ENCODE measurements at regions not wholly inside any gene's neighbourhood (a gene's known extent, or its start where the extent isn't known, plus 50 kb on each side); places are given as distances from the start of the nearest gene placed in this dataset.

DNA sequence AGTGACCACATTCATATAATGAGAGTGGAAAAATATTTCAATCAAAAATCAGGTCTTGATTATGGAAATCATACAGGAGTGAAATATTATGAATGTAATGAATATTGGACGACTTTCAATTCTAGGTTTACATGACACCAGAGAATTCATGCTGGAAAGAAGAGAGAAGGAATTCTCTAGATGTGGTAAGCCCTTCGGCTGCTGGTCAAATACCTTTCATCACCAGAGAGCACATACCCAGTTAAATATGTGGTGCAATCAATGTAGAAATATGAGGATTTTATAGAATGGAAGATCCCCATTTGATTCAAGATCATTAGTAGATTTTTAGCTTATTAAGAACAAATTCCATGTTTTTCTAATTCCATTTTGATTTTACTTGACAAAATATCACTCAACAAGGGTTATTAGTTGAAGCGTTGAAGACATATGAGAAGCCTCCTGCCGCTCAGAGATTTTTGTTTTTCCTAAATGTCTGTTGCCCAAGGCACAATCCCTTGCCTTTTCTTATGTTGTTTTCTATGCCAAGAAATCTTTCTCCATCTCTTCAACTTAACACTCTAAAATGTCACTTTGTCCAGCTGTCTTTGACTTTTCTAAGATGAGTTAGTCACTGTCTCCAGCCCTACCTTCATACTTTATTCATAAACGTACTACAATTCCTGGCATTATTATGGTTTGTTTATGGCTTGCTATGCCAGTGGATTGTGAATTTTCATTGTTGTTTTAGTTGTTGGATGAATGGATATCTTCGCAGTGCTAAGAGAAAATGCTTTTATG, 72.8 kb upstream of the ZDHHC17 start:
- Histone ChIP-seq H3K27me3 (ENCODE audit: control insufficient read depth in 1 of 2, insufficient read depth in 2 of 2, low read length in 1 of 2) (no peaks in the 10 kb centered on the region), H3K27ac (ENCODE audit: low read depth in 1 of 2, low read length in 2 of 2) (no peak overlapping the region), H3K9me3 (ENCODE audit: control insufficient read depth, low read length) (no peaks in the 10 kb centered on the region), H3K4me1 (ENCODE audit: control insufficient read depth in 1 of 2, insufficient read depth in 2 of 2, low read length in 2 of 2) (no peaks in the 10 kb centered on the region), H3K4me3 (ENCODE audit: low read length in 2 of 2) (no peak overlapping the region), H3K36me3 (ENCODE audit: control insufficient read depth in 1 of 2, insufficient read depth in 2 of 2, low read length in 1 of 2) (no peaks in the 10 kb centered on the region)
- intact Hi-C loops (cut with DNase I), result no loop called here
- 90 to 91% methylated on average over 6 of the region's 6 CpGs for WGBS, 2 donors
- ATAC-seq (ENCODE audit: low FRiP score) (no peak), DNase-seq (no peak)

DNA sequence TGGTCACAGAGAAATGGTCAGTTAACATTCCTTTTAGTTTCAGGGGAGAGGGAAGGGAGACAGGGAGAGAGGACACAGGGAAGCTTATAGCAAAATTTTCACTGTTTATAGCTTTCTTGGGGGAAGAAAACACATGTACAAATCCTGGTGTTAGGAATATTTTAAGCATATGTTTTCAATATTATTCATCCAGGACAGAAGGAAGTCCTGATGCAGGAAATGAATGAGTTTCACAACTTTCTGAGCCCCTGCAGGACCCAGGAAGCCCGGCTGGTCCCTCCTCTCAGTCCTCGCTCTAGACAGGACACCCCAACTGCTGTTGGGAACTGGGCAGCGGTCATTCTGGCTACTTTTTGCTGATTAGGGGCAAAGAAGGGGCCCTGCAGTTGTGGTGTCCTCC, 71.1 kb upstream of the ZDHHC17 start:
- intact Hi-C loops (cut with DNase I), result no loop called here

DNA sequence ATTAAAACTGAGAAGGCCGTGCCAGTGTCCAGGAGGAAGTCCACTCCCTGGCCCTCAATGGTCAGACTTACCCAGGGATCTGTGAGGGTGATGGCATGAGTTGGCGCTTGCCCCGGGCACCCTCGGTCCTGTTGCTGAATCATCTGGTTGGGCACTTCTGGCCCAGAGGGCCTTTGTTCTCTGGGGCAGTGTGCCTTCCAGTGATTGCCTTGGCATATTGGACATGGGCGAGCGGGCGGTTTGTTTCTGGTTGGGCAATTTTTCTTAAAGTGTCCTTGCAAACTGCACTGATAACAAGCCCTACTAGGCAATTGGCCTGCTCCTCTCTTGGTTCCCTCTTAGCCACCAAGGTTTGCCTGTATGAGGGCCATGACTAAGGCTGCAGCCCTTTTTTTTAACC, 69.5 kb upstream of the ZDHHC17 start:
- H3K36me3 ChIP-seq (ENCODE audit: control insufficient read depth in 1 of 2, insufficient read depth in 2 of 2, low read length in 1 of 2), result no peaks in the 10 kb centered on the region
- DNase-seq, result no peak
- no peak overlapping the region for H3K4me3 ChIP-seq (ENCODE audit: low read length in 2 of 2)
- no peaks in the 10 kb centered on the region for H3K9me3 ChIP-seq (ENCODE audit: control insufficient read depth, low read length)
- intact Hi-C loops (cut with DNase I), result no loop called here
- ATAC-seq (ENCODE audit: low FRiP score), result no peak
- WGBS, 2 donors, result 88 to 89% methylated on average over 7 of the region's 7 CpGs
- H3K27me3 ChIP-seq (ENCODE audit: control insufficient read depth in 1 of 2, insufficient read depth in 2 of 2, low read length in 1 of 2), result no peaks in the 10 kb centered on the region
- no peaks in the 10 kb centered on the region for H3K4me1 ChIP-seq (ENCODE audit: control insufficient read depth in 1 of 2, insufficient read depth in 2 of 2, low read length in 2 of 2)
- H3K27ac ChIP-seq (ENCODE audit: low read depth in 1 of 2, low read length in 2 of 2), result no peak overlapping the region

More for the DNA sequence above, 71.1 kb upstream of the ZDHHC17 start:
- ATAC-seq (ENCODE audit: low FRiP score) (no peak), DNase-seq (no peak)
- Histone ChIP-seq H3K36me3 (ENCODE audit: control insufficient read depth in 1 of 2, insufficient read depth in 2 of 2, low read length in 1 of 2) (no peaks in the 10 kb centered on the region), H3K27ac (ENCODE audit: low read depth in 1 of 2, low read length in 2 of 2) (no peak overlapping the region), H3K9me3 (ENCODE audit: control insufficient read depth, low read length) (no peaks in the 10 kb centered on the region), H3K4me1 (ENCODE audit: control insufficient read depth in 1 of 2, insufficient read depth in 2 of 2, low read length in 2 of 2) (no peaks in the 10 kb centered on the region), H3K4me3 (ENCODE audit: low read length in 2 of 2) (no peak overlapping the region), H3K27me3 (ENCODE audit: control insufficient read depth in 1 of 2, insufficient read depth in 2 of 2, low read length in 1 of 2) (no peaks in the 10 kb centered on the region)
- whole genome bisulfite sequencing, 2 donors, result 78 to 82% methylated on average over 3 of the region's 3 CpGs

DNA sequence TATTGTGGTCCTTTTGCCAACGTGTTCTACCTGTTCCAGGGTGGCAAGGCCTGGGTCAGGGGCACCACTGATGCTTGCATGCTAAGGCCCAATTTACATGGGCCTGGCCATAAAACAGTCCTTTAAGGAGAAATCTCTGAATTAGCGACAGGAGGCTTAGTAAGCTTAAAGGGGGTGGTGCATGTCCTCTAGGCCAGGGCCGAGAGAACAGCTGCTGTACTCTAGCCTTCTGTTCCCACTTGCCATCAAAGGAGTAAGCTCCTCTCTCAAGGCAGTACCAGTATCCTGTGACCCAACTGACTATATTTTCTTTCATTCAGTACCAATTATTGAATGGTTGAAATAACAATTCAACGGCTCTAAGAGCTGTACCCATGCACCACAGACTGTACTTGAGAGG, 67.7 kb upstream of the ZDHHC17 start:
- H3K27me3 ChIP-seq (ENCODE audit: control insufficient read depth in 1 of 2, insufficient read depth in 2 of 2, low read length in 1 of 2), result no peaks in the 10 kb centered on the region
- intact Hi-C loops (cut with DNase I), result no loop called here
- H3K4me1 ChIP-seq (ENCODE audit: control insufficient read depth in 1 of 2, insufficient read depth in 2 of 2, low read length in 2 of 2), result no peaks in the 10 kb centered on the region
- WGBS, 2 donors, result 88% methylated on average over 4 of the region's 4 CpGs
- no peaks in the 10 kb centered on the region for H3K36me3 ChIP-seq (ENCODE audit: control insufficient read depth in 1 of 2, insufficient read depth in 2 of 2, low read length in 1 of 2)
- no peaks in the 10 kb centered on the region for H3K9me3 ChIP-seq (ENCODE audit: control insufficient read depth, low read length)
- H3K27ac ChIP-seq (ENCODE audit: low read depth in 1 of 2, low read length in 2 of 2), result no peak overlapping the region
- H3K4me3 ChIP-seq (ENCODE audit: low read length in 2 of 2), result no peak overlapping the region
- no peak for ATAC-seq (ENCODE audit: low FRiP score)
- DNase-seq, result no peak

DNA sequence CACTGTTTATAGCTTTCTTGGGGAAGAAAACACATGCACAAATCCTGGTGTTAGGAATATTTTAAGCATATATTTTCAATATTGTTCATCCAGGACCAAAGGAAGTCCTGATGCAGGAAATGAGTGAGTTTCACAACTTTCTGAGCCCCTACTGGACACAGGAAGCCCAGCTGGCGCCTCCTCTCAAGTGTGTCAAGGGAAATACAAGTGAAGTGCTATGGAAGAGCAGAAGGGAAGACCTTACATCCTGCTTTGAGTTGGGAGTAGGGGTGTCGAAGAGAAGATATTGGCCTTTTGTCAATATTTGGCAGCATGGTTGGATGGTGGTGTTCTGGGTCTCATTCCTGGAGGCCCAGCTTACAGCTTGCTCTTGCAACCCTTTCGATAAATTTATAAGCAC, 66.1 kb upstream of the ZDHHC17 start:
- H3K27me3 ChIP-seq (ENCODE audit: control insufficient read depth in 1 of 2, insufficient read depth in 2 of 2, low read length in 1 of 2), result no peaks in the 10 kb centered on the region
- DNase-seq (no peak), ATAC-seq (ENCODE audit: low FRiP score) (no peak)
- 91 to 97% methylated on average over 3 of the region's 3 CpGs for WGBS, 2 donors
- H3K9me3 ChIP-seq (ENCODE audit: control insufficient read depth, low read length), result no peaks in the 10 kb centered on the region
- intact Hi-C loops (cut with DNase I), result no loop called here
- H3K36me3 ChIP-seq (ENCODE audit: control insufficient read depth in 1 of 2, insufficient read depth in 2 of 2, low read length in 1 of 2), result no peaks in the 10 kb centered on the region
- no peak overlapping the region for H3K4me3 ChIP-seq (ENCODE audit: low read length in 2 of 2)
- no peak overlapping the region for H3K27ac ChIP-seq (ENCODE audit: low read depth in 1 of 2, low read length in 2 of 2)
- H3K4me1 ChIP-seq (ENCODE audit: control insufficient read depth in 1 of 2, insufficient read depth in 2 of 2, low read length in 2 of 2), result no peaks in the 10 kb centered on the region

DNA sequence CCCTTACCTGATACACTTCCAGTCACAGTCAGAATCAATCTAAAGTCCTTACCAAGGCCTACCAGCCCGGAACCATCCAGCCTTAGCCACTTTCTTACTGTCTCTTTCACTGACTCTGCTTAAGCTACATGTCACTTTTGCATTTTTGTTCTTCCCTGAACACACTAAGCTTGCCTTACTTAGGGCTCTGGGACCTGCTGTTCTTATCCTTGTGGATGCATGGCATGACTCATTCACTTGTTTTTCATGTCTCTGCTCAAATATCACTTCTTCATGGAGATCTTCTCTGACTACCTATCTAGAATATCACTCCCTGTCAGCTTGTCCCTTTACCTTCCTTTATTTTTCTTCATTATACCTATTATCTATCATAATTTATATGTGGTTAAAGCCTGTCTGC, 65.6 kb upstream of the ZDHHC17 start:
- Histone ChIP-seq H3K36me3 (ENCODE audit: control insufficient read depth in 1 of 2, insufficient read depth in 2 of 2, low read length in 1 of 2) (no peaks in the 10 kb centered on the region), H3K4me1 (ENCODE audit: control insufficient read depth in 1 of 2, insufficient read depth in 2 of 2, low read length in 2 of 2) (no peaks in the 10 kb centered on the region), H3K4me3 (ENCODE audit: low read length in 2 of 2) (no peak overlapping the region), H3K9me3 (ENCODE audit: control insufficient read depth, low read length) (no peaks in the 10 kb centered on the region), H3K27me3 (ENCODE audit: control insufficient read depth in 1 of 2, insufficient read depth in 2 of 2, low read length in 1 of 2) (no peaks in the 10 kb centered on the region), H3K27ac (ENCODE audit: low read depth in 1 of 2, low read length in 2 of 2) (no peak overlapping the region)
- ATAC-seq (ENCODE audit: low FRiP score), result no peak
- intact Hi-C loops (cut with DNase I), result no loop called here
- DNase-seq, result no peak
- WGBS, 2 donors, result 93 to 99% methylated on average over 1 of the region's 1 CpG

DNA sequence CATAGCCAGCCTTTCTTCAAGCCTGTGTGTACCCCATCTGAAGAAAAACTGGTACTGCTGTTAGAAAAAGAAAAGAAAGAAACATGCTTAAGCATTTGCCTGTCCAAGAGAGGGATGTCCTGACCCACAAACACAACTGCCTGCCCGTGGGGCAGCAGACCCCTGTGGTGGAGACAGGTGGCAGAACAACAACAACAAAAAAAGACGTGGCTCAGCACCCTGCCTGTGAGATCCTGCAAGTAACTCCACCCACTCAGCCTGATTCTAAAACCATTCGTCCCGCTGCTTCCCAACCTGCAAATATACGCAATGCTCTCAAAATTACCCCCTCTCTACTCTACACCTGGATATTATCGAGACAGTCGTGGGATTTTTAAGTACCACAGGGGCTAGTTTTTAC, 64.9 kb upstream of the ZDHHC17 start:
- intact Hi-C loops (cut with DNase I), result no loop called here
- no peak for DNase-seq
- no peaks in the 10 kb centered on the region for H3K27me3 ChIP-seq (ENCODE audit: control insufficient read depth in 1 of 2, insufficient read depth in 2 of 2, low read length in 1 of 2)
- H3K36me3 ChIP-seq (ENCODE audit: control insufficient read depth in 1 of 2, insufficient read depth in 2 of 2, low read length in 1 of 2), result no peaks in the 10 kb centered on the region
- no peaks in the 10 kb centered on the region for H3K9me3 ChIP-seq (ENCODE audit: control insufficient read depth, low read length)
- H3K4me3 ChIP-seq (ENCODE audit: low read length in 2 of 2), result no peak overlapping the region
- WGBS, 2 donors, result 55% methylated on average over 7 of the region's 7 CpGs
- H3K27ac ChIP-seq (ENCODE audit: low read depth in 1 of 2, low read length in 2 of 2), result no peak overlapping the region
- ATAC-seq (ENCODE audit: low FRiP score), result no peak
- no peaks in the 10 kb centered on the region for H3K4me1 ChIP-seq (ENCODE audit: control insufficient read depth in 1 of 2, insufficient read depth in 2 of 2, low read length in 2 of 2)

DNA sequence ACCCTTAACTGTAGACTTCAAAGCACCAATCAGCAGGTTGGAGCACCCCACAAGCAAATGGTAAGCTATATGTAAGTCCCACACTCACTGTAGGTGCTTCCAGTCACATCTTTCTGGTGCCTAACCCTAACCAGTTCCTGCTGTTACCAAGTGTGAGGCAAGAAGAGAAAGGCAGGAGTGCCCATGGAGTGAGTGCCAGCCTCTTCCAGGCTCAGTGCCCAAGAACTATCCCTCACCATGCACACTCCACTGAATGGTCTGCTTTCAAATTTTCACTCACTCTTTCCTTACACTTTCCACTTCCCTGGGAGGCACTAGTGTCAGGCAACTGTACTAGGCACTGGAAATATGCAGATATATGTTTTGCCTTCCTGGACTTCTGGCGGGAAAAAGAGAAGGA, 62.2 kb upstream of the ZDHHC17 start:
- Histone ChIP-seq H3K36me3 (ENCODE audit: control insufficient read depth in 1 of 2, insufficient read depth in 2 of 2, low read length in 1 of 2) (no peaks in the 10 kb centered on the region), H3K9me3 (ENCODE audit: control insufficient read depth, low read length) (no peaks in the 10 kb centered on the region), H3K27ac (ENCODE audit: low read depth in 1 of 2, low read length in 2 of 2) (no peak overlapping the region), H3K4me3 (ENCODE audit: low read length in 2 of 2) (no peak overlapping the region), H3K27me3 (ENCODE audit: control insufficient read depth in 1 of 2, insufficient read depth in 2 of 2, low read length in 1 of 2) (no peaks in the 10 kb centered on the region), H3K4me1 (ENCODE audit: control insufficient read depth in 1 of 2, insufficient read depth in 2 of 2, low read length in 2 of 2) (no peaks in the 10 kb centered on the region)
- intact Hi-C loops (cut with DNase I), result no loop called here
- 40 to 45% methylated on average over 1 of the region's 1 CpG for WGBS, 2 donors
- no peak for DNase-seq
- ATAC-seq (ENCODE audit: low FRiP score), result no peak

DNA sequence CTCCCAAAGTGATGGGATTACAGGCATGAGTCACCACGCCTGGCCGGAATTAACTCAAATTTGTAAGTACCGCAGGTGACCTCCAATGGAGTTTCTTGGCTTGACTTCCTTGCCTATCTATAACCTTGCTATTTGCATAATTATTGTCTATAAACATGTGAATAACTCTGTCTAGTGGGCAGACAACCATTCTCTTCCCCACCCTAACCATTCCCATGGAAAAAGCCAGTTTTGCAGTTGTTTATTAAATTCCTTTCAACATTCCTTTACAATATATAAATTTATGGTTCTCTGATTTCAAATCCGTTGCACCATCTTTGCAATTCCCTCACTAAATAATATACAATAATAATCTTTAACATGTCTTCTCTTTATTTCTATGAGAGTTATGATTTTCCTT, 61.0 kb upstream of the ZDHHC17 start:
- H3K27me3 ChIP-seq (ENCODE audit: control insufficient read depth in 1 of 2, insufficient read depth in 2 of 2, low read length in 1 of 2), result no peaks in the 10 kb centered on the region
- H3K27ac ChIP-seq (ENCODE audit: low read depth in 1 of 2, low read length in 2 of 2), result no peak overlapping the region
- H3K9me3 ChIP-seq (ENCODE audit: control insufficient read depth, low read length), result no peaks in the 10 kb centered on the region
- H3K4me1 ChIP-seq (ENCODE audit: control insufficient read depth in 1 of 2, insufficient read depth in 2 of 2, low read length in 2 of 2), result no peaks in the 10 kb centered on the region
- no peaks in the 10 kb centered on the region for H3K36me3 ChIP-seq (ENCODE audit: control insufficient read depth in 1 of 2, insufficient read depth in 2 of 2, low read length in 1 of 2)
- intact Hi-C loops (cut with DNase I), result no loop called here
- no peak overlapping the region for H3K4me3 ChIP-seq (ENCODE audit: low read length in 2 of 2)
- ATAC-seq (ENCODE audit: low FRiP score) (no peak), DNase-seq (no peak)
- 93% methylated on average over 4 of the region's 4 CpGs for WGBS, 2 donors

Measured in aorta (tissue), 5 donors.